ENCODE measurements at regions not wholly inside any gene's neighbourhood (a gene's known extent, or its start where the extent isn't known, plus 50 kb on each side); places are given as distances from the start of the nearest gene placed in this dataset.

GRCh38 chr12:32010631-32011336, 51.6 kb downstream of the RESF1 start:
- TF ChIP-seq CTCF (IDR thresholded peaks at IDR 0.05) (no peak), POLR2AphosphoS5 (IDR thresholded peaks at IDR 0.05) (no peak), POLR2A (IDR thresholded peaks at IDR 0.05) (no peak)

Measured in sigmoid colon (tissue), 4 donors.